ENCODE measurements at regions not wholly inside any gene's neighbourhood (a gene's known extent, or its start where the extent isn't known, plus 50 kb on each side); places are given as distances from the start of the nearest gene placed in this dataset.

DNA sequence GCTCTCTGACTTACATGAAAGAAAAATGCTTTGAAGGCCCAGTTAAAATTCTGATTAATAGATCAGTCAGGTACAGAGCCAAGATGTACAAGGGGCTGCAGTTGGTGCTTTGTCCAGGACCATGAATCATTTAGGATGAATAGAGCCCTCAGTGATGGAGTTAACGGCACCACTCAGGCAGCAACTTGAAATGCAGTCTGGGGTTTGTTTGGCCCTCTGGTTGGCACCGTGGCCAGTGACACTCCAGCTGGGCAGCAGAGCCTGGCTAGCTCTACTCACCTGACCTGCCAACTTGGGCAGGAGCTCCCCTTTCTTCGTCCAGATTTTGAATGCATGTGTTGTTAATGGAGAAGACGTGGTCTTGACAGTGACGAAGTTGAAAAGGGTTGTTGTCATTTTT is 493.0 kb upstream of the ACVR2A start:
- POLR2A ChIA-PET = no interaction called here
- H3K36me3 ChIP-seq (ENCODE audit: control insufficient read depth in 2 of 2, insufficient read depth in 1 of 2, low read length in 2 of 2) = no peaks in the 10 kb centered on the region
- no peak for TF ChIP-seq ZNF169 (tag by site-specific recombination; IDR thresholded peaks at IDR 0.05)
- TF ChIP-seq ZNF561 (tag by site-specific recombination; IDR thresholded peaks at IDR 0.05; ENCODE audit: borderline replicate concordance) = no peak
- TF ChIP-seq ZNF391 (tag by site-specific recombination; IDR thresholded peaks at IDR 0.05; ENCODE audit: borderline replicate concordance, low read depth) = no peak
- TF ChIP-seq ZNF324 (tag by site-specific recombination; IDR thresholded peaks at IDR 0.05) = no peak
- TF ChIP-seq ZNF426 (tag by site-specific recombination; IDR thresholded peaks at IDR 0.05) = no peak
- TF ChIP-seq ZSCAN16 (tag by site-specific recombination; IDR thresholded peaks at IDR 0.05) = no peak
- no peak for TF ChIP-seq ZNF529 (tag by site-specific recombination; IDR thresholded peaks at IDR 0.05; ENCODE audit: insufficient replicate concordance)
- no peak for TF ChIP-seq ZBTB7A (tag by site-specific recombination; IDR thresholded peaks at IDR 0.05; ENCODE audit: low read depth)
- no peak for TF ChIP-seq ZNF626 (tag by site-specific recombination; IDR thresholded peaks at IDR 0.05)
- no peak for TF ChIP-seq ZNF610 (tag by site-specific recombination; IDR thresholded peaks at IDR 0.05; ENCODE audit: borderline replicate concordance)
- no peak for TF ChIP-seq ZNF24 (tag by site-specific recombination; IDR thresholded peaks at IDR 0.05)
- TF ChIP-seq, protein P1, sequence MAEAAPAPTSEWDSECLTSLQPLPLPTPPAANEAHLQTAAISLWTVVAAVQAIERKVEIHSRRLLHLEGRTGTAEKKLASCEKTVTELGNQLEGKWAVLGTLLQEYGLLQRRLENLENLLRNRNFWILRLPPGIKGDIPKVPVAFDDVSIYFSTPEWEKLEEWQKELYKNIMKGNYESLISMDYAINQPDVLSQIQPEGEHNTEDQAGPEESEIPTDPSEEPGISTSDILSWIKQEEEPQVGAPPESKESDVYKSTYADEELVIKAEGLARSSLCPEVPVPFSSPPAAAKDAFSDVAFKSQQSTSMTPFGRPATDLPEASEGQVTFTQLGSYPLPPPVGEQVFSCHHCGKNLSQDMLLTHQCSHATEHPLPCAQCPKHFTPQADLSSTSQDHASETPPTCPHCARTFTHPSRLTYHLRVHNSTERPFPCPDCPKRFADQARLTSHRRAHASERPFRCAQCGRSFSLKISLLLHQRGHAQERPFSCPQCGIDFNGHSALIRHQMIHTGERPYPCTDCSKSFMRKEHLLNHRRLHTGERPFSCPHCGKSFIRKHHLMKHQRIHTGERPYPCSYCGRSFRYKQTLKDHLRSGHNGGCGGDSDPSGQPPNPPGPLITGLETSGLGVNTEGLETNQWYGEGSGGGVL (tag by site-specific recombination; IDR thresholded peaks at IDR 0.05) = no peak
- TF ChIP-seq, protein P2, sequence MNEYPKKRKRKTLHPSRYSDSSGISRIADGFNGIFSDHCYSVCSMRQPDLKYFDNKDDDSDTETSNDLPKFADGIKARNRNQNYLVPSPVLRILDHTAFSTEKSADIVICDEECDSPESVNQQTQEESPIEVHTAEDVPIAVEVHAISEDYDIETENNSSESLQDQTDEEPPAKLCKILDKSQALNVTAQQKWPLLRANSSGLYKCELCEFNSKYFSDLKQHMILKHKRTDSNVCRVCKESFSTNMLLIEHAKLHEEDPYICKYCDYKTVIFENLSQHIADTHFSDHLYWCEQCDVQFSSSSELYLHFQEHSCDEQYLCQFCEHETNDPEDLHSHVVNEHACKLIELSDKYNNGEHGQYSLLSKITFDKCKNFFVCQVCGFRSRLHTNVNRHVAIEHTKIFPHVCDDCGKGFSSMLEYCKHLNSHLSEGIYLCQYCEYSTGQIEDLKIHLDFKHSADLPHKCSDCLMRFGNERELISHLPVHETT (tag by site-specific recombination; IDR thresholded peaks at IDR 0.05) = no peak
- no peak for TF ChIP-seq ZNF544 (tag by site-specific recombination; IDR thresholded peaks at IDR 0.05)
- no peaks in the 10 kb centered on the region for H3K4me1 ChIP-seq (ENCODE audit: control insufficient read depth, insufficient read depth, low read length)
- CTCF ChIA-PET = interaction anchor here (0.6 kb wide), 1 partner anchor 539 kb away, joined by 3 read pairs; no protein-coding TSS in a partner anchor
- no peak overlapping the region for H3K27ac ChIP-seq (ENCODE audit: extremely low read depth, low read depth, low read length)
- H3K4me3 ChIP-seq (ENCODE audit: low read depth, low read length) = no peak overlapping the region
- H3K9me3 ChIP-seq (ENCODE audit: control insufficient read depth, insufficient read depth, low read depth, low read length) = no peaks in the 10 kb centered on the region

DNA sequence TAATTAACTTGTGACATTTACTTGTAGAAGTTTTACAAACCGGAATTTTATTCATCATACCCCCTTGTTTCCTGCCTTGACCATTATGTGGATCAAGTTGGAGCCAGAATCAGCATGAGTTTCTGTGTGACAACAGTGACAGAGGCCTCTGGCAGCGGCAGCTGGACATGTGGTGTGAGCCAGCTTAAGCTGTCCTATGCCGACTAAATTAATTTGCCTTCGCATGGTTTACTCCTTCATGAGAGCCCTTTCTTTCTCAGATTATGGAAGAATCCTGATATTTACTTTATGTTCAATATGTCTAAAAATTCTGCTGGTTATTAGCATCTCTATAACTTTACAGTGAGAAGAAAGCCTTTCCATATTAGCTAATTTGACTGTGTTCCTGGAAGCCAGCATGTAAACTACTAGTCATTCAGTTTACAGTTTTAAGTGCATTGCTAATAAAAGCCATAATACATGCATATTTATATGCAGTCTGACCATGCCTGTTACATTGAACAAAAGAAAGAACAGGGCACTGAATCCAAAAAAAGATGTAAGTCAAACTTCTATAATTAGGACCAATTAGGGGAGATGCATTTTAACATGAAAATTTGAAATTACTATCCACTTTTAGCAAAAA is 495.8 kb upstream of the ACVR2A start:
- Histone ChIP-seq H3K9me3 (ENCODE audit: control insufficient read depth, insufficient read depth, low read depth, low read length) (no peaks in the 10 kb centered on the region), H3K36me3 (ENCODE audit: control insufficient read depth in 2 of 2, insufficient read depth in 1 of 2, low read length in 2 of 2) (no peaks in the 10 kb centered on the region), H3K4me1 (ENCODE audit: control insufficient read depth, insufficient read depth, low read length) (no peaks in the 10 kb centered on the region), H3K4me3 (ENCODE audit: low read depth, low read length) (no peak overlapping the region), H3K27ac (ENCODE audit: extremely low read depth, low read depth, low read length) (no peak overlapping the region)
- ChIA-PET CTCF (no interaction called here), POLR2A (no interaction called here)
- no peak for TF ChIP-seq SETDB1 (IDR thresholded peaks at IDR 0.05; ENCODE audit: insufficient read length, low read length)
- TF ChIP-seq ZNF544 (tag by site-specific recombination; IDR thresholded peaks at IDR 0.05) = no peak

DNA sequence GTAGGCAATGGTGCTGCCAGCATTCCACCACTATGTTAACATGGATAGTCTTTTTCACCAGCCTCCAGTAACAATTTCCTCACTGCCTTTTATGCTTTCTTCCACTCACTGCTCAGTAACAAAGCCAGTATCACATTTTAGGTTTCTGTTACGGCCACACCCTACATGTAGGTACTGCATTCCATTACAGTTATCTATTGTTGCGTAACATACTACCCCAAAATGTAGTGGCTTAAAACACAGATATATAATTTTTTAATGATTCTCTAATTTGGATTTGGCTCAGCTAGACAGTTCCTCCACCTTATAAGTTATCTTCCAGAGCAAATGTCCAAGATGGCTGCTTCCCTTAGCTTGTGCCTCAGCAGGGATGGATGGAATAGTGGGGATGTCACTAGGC is 498.7 kb upstream of the ACVR2A start:
- CTCF ChIA-PET = no interaction called here
- TF ChIP-seq ZNF426 (tag by site-specific recombination; IDR thresholded peaks at IDR 0.05) (no peak), ZFP69B (tag by site-specific recombination; IDR thresholded peaks at IDR 0.05) (no peak), ZBTB7A (tag by site-specific recombination; IDR thresholded peaks at IDR 0.05; ENCODE audit: low read depth) (no peak), ZNF48 (tag by site-specific recombination; IDR thresholded peaks at IDR 0.05) (no peak), WT1 (tag by site-specific recombination; IDR thresholded peaks at IDR 0.05) (no peak), HOXD13 (CRISPR knock-in tag; IDR thresholded peaks at IDR 0.05; ENCODE audit: borderline replicate concordance) (no peak), ZNF37A (tag by site-specific recombination; IDR thresholded peaks at IDR 0.05) (no peak), KLF16 (tag by site-specific recombination; IDR thresholded peaks at IDR 0.05) (no peak), ZNF302 (tag by site-specific recombination; IDR thresholded peaks at IDR 0.05; ENCODE audit: low read depth) (no peak)
- Histone ChIP-seq H3K27ac (ENCODE audit: extremely low read depth, low read depth, low read length) (no peak overlapping the region), H3K4me3 (ENCODE audit: low read depth, low read length) (no peak overlapping the region), H3K36me3 (ENCODE audit: control insufficient read depth in 2 of 2, insufficient read depth in 1 of 2, low read length in 2 of 2) (no peaks in the 10 kb centered on the region), H3K9me3 (ENCODE audit: control insufficient read depth, insufficient read depth, low read depth, low read length) (no peaks in the 10 kb centered on the region), H3K4me1 (ENCODE audit: control insufficient read depth, insufficient read depth, low read length) (no peaks in the 10 kb centered on the region)
- POLR2A ChIA-PET = no interaction called here

All from HEK293 (cell line).